Hepatocyte (in vitro differentiated cells): ENCODE measurements at regions not wholly inside any gene's neighbourhood (a gene's known extent, or its start where the extent isn't known, plus 50 kb on each side); places are given as distances from the start of the nearest gene placed in this dataset.

Experiments
- DNase-seq: peaks from one replicate; pipeline ENCODE4 v3.0.0-alpha.2; 2016; ENCODE audit warnings: low spot score
- H2AFZ ChIP-seq: fragments of 200-600 bp; sonication (generic); 2 replicates; pipeline ENCODE4 v1.6.0; 2016; ENCODE audit warnings: antibody characterized with exemption, mild to moderate bottlenecking
- H3K27ac ChIP-seq: fragments of 200-600 bp; sonication (generic); 2 replicates; pipeline ENCODE4 v1.5.1; 2016; ENCODE audit warnings: mild to moderate bottlenecking
- H3K27me3 ChIP-seq: fragments of 200-600 bp; sonication (generic); 2 replicates; pipeline ENCODE4 v1.6.1; 2016
- H3K36me3 ChIP-seq: fragments of 200-600 bp; sonication (generic); replicated peaks from 2 replicates; pipeline ENCODE4 v1.5.1; 2016; ENCODE audit warnings: low read depth; ENCODE audit not compliant: insufficient read depth
- H3K4me1 ChIP-seq: fragments of 200-600 bp; sonication (generic); 2 replicates; pipeline ENCODE4 v1.5.1; 2016; ENCODE audit warnings: mild to moderate bottlenecking, moderate library complexity; ENCODE audit not compliant: insufficient read depth
- H3K4me2 ChIP-seq: fragments of 200-600 bp; sonication (generic); 2 replicates; pipeline ENCODE4 v1.6.0; 2016
- H3K4me3 ChIP-seq: fragments of 200-600 bp; sonication (generic); 2 replicates; pipeline ENCODE4 v1.5.1; 2016; ENCODE audit warnings: mild to moderate bottlenecking
- H3K79me2 ChIP-seq: fragments of 200-600 bp; sonication (generic); 2 replicates; pipeline ENCODE4 v1.6.0; 2017; ENCODE audit warnings: mild to moderate bottlenecking
- H3K9me2 ChIP-seq: fragments of 200-600 bp; sonication (generic); replicated peaks from 2 replicates; pipeline ENCODE4 v1.6.0; 2017; ENCODE audit warnings: mild to moderate bottlenecking; ENCODE audit not compliant: insufficient read depth
- H3K9me3 ChIP-seq: fragments of 200-600 bp; sonication (generic); 2 replicates; pipeline ENCODE4 v1.5.1; 2016; ENCODE audit warnings: low read depth, mild to moderate bottlenecking
- H4K20me1 ChIP-seq: fragments of 200-600 bp; sonication (generic); 2 replicates; pipeline ENCODE4 v1.6.0; 2016; ENCODE audit warnings: mild to moderate bottlenecking; ENCODE audit not compliant: insufficient read depth, poor library complexity, severe bottlenecking
- EZH2 ChIP-seq: fragments of 200-600 bp; sonication (generic); IDR thresholded peaks from 2 replicates; pipeline ENCODE4 v1.6.1; 2016; ENCODE audit warnings: antibody characterized with exemption, mild to moderate bottlenecking, borderline replicate concordance
- EZH2phosphoT487 ChIP-seq: fragments of 200-600 bp; sonication (generic); IDR thresholded peaks from one replicate; pipeline ENCODE4 v1.6.1; 2018; ENCODE audit warnings: antibody characterized with exemption, mild to moderate bottlenecking, low read depth, moderate library complexity; ENCODE audit not compliant: unreplicated experiment, severe bottlenecking
- WGBS: methylation state at CpG from one replicate; pipeline ENCODE4 v1.1.6; 2016; ENCODE audit warnings: low lambda C conversion rate; ENCODE audit errors: missing lambda C conversion rate; 5-methylcytosine and 5-hydroxymethylcytosine counted together
- TF ChIP-seq, protein P1 (sequence below): fragments of 200-600 bp; sonication (generic); IDR thresholded peaks from 2 replicates; pipeline ENCODE4 v1.5.1; 2016; ENCODE audit warnings: antibody characterized with exemption, mild to moderate bottlenecking; ENCODE audit not compliant: poor library complexity

DNA sequence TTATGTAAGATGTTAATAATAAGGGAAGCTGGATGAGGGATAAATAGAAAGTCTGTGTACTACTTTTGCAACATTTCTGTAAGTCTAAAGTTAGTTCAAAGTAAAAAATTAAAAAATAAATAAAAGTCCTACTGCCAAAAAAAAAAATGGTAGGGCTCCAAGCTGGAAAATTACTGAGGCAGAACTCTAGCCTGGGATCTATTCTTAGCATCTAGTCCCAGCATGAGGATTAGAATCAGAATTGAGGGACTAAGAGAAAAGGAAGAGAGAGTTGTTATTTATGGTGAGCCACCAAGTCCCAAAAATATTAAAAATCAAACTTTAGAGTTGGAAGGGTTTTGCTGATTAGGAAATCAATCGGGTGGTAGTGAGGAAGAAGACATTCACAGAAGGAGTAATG, 110.3 kb downstream of the CYB561 start:
- no peaks in the 10 kb centered on the region for H3K36me3 ChIP-seq
- TF ChIP-seq, protein P1, sequence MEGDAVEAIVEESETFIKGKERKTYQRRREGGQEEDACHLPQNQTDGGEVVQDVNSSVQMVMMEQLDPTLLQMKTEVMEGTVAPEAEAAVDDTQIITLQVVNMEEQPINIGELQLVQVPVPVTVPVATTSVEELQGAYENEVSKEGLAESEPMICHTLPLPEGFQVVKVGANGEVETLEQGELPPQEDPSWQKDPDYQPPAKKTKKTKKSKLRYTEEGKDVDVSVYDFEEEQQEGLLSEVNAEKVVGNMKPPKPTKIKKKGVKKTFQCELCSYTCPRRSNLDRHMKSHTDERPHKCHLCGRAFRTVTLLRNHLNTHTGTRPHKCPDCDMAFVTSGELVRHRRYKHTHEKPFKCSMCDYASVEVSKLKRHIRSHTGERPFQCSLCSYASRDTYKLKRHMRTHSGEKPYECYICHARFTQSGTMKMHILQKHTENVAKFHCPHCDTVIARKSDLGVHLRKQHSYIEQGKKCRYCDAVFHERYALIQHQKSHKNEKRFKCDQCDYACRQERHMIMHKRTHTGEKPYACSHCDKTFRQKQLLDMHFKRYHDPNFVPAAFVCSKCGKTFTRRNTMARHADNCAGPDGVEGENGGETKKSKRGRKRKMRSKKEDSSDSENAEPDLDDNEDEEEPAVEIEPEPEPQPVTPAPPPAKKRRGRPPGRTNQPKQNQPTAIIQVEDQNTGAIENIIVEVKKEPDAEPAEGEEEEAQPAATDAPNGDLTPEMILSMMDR, result no peak
- no peak for TF ChIP-seq EZH2
- no peak for TF ChIP-seq EZH2phosphoT487
- H3K4me1 ChIP-seq, result no peaks in the 10 kb centered on the region
- no peak overlapping the region for H3K4me2 ChIP-seq
- H3K9me3 ChIP-seq, result no peaks in the 10 kb centered on the region
- no peak overlapping the region for H3K27ac ChIP-seq
- H3K9me2 ChIP-seq, result no peaks in the 10 kb centered on the region
- H3K79me2 ChIP-seq, result no peaks in the 10 kb centered on the region
- no peak overlapping the region for H2AFZ ChIP-seq
- WGBS, result 97% methylated on average over 1 of the region's 1 CpG
- DNase-seq, result no peak
- H4K20me1 ChIP-seq, result no peaks in the 10 kb centered on the region
- no peaks in the 10 kb centered on the region for H3K27me3 ChIP-seq
- no peak overlapping the region for H3K4me3 ChIP-seq

DNA sequence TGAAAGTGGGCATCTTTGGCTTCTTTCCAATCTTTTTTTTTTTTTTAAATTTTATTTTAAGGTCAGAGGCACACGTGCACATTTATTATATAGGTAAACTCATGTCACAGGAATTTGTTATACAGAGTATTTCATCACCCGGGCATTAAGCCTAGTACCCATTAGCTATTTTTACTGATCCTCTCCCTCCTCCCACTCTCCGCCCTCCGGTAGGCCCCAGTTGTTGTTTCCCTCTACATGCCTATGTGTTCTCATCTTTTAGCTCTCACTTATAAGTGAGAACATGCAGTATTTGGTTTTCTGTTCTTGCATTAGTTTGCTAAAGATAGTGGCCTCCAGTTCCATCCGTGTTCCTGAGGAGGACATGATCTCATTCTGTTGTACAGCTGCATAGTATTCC, 108.5 kb downstream of the CYB561 start:
- TF ChIP-seq, protein P1, result no peak
- no peak for TF ChIP-seq EZH2
- no peak for TF ChIP-seq EZH2phosphoT487
- Histone ChIP-seq H4K20me1 (no peaks in the 10 kb centered on the region), H3K9me2 (no peaks in the 10 kb centered on the region), H3K27ac (no peak overlapping the region), H3K79me2 (no peaks in the 10 kb centered on the region), H3K4me2 (no peak overlapping the region), H3K36me3 (no peaks in the 10 kb centered on the region), H3K27me3 (no peaks in the 10 kb centered on the region), H3K4me1 (no peaks in the 10 kb centered on the region), H3K4me3 (no peak overlapping the region), H2AFZ (no peak overlapping the region), H3K9me3 (no peaks in the 10 kb centered on the region)
- DNase-seq, result no peak
- 94% methylated on average over 5 of the region's 5 CpGs for WGBS

DNA sequence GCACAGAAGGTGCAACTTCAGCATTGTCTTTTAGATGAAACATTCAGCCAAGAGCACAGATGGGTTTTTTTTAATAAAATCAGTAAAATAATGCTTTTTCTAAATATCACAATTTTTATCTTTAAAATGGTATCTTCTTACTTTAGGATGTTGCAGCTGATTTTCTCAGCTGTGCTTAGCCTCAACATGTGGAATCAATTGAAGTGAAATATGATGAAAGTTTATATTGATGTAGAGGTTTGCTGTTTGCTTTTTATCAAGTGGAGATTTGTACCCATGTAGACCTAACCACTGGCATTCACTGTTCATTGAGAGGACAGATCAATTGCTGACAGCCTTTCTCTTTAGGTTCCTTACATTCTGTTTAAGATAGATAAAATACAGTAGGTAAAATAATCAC, 107.8 kb downstream of the CYB561 start:
- Histone ChIP-seq H3K4me2 (no peak overlapping the region), H3K36me3 (no peaks in the 10 kb centered on the region), H3K4me3 (no peak overlapping the region), H3K9me3 (no peaks in the 10 kb centered on the region), H4K20me1 (no peaks in the 10 kb centered on the region), H2AFZ (no peak overlapping the region), H3K4me1 (no peaks in the 10 kb centered on the region), H3K9me2 (no peaks in the 10 kb centered on the region), H3K27ac (no peak overlapping the region), H3K79me2 (no peaks in the 10 kb centered on the region), H3K27me3 (no peaks in the 10 kb centered on the region)
- no peak for DNase-seq
- TF ChIP-seq, protein P1, result no peak
- TF ChIP-seq EZH2phosphoT487 (no peak), EZH2 (no peak)

DNA sequence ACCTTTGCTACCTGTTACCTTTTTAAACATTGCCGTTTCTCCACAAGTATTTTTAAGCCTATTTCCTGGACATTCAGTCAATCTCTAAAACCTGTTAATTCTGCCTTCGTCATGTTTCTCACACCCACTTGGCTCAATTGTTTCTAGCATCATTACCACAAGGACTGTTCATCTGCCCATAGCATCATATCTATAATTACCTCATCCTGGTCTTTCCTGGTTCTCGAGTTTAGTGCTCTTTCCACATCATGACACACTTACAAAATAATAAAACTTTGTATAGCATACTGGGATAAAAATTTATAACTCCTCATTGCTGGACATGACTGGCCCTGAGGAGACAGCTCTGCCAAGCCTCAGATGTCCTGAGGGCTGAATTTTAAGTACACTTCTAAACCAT, 104.8 kb downstream of the CYB561 start:
- WGBS, result 94% methylated on average over 3 of the region's 3 CpGs
- H3K27ac ChIP-seq, result no peak overlapping the region
- DNase-seq, result no peak
- H3K27me3 ChIP-seq, result no peaks in the 10 kb centered on the region
- H3K4me2 ChIP-seq, result no peak overlapping the region
- no peaks in the 10 kb centered on the region for H4K20me1 ChIP-seq
- H3K79me2 ChIP-seq, result no peaks in the 10 kb centered on the region
- H3K9me2 ChIP-seq, result no peaks in the 10 kb centered on the region
- no peaks in the 10 kb centered on the region for H3K9me3 ChIP-seq
- no peak overlapping the region for H3K4me3 ChIP-seq
- TF ChIP-seq, protein P1, result no peak
- TF ChIP-seq EZH2phosphoT487, result no peak
- no peak for TF ChIP-seq EZH2
- no peak overlapping the region for H2AFZ ChIP-seq
- no peaks in the 10 kb centered on the region for H3K36me3 ChIP-seq
- no peaks in the 10 kb centered on the region for H3K4me1 ChIP-seq
